Large intestine (tissue), 3 donors: ENCODE measurements at regions not wholly inside any gene's neighbourhood (a gene's known extent, or its start where the extent isn't known, plus 50 kb on each side); places are given as distances from the start of the nearest gene placed in this dataset.

Experiments used
- DNase-seq, 2 donors: peaks; one replicate each; pipeline versions ENCODE4 v3.0.0 to v3.0.0-alpha.2; 2013
- H3K27ac ChIP-seq: one replicate; pipeline ENCODE4 v1.5.1; 2013; ENCODE audit warnings: low read length
- H3K27me3 ChIP-seq: 2 replicates; pipeline ENCODE4 v1.6.1; 2013; ENCODE audit warnings: low read length; ENCODE audit not compliant: control insufficient read depth, insufficient read depth
- H3K36me3 ChIP-seq: 2 replicates; pipeline ENCODE4 v1.6.1; 2013; ENCODE audit warnings: low read length; ENCODE audit not compliant: control insufficient read depth, insufficient read depth
- H3K4me1 ChIP-seq: one replicate; pipeline ENCODE4 v1.6.1; 2013; ENCODE audit warnings: low read length; ENCODE audit not compliant: control insufficient read depth, insufficient read depth
- H3K4me3 ChIP-seq: one replicate; pipeline ENCODE4 v1.5.1; 2013; ENCODE audit warnings: low read length
- H3K9me3 ChIP-seq: one replicate; pipeline ENCODE4 v1.6.1; 2013; ENCODE audit warnings: mild to moderate bottlenecking, low read depth, low read length, moderate library complexity; ENCODE audit not compliant: control insufficient read depth
- WGBS: methylation state at CpG from one replicate; pipeline ENCODE4 v1.1.5; 2013; ENCODE audit warnings: low lambda C conversion rate; ENCODE audit not compliant: insufficient coverage; 5-methylcytosine and 5-hydroxymethylcytosine counted together

DNA sequence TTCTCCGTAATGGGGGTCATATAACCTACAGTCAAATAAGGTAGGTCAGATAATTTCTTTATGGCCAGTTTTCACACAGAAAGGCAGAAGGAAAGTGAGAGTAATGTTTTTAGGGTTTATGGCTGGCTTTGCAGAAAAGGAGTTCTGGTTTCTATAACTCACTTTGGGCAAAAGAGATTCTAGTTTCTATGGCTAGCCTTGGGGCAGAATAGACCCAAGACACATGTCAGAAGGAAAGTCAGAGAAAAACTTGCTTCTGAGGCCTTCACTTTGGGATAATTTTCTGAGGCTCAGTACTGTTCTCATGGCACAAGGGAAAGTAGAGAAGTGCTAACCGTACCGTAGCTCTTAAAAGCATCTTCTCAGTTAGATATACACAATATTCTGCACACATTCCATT lies 1145.3 kb downstream of the EFNA5 start:
- Histone ChIP-seq H3K36me3 (no peaks in the 10 kb centered on the region), H3K9me3 (no peaks in the 10 kb centered on the region), H3K27ac (no peak overlapping the region), H3K27me3 (no peaks in the 10 kb centered on the region), H3K4me1 (no peaks in the 10 kb centered on the region), H3K4me3 (no peak overlapping the region)
- WGBS: no CpG with 5 or more reads among the region's 3 CpGs
- DNase-seq: no peak

DNA sequence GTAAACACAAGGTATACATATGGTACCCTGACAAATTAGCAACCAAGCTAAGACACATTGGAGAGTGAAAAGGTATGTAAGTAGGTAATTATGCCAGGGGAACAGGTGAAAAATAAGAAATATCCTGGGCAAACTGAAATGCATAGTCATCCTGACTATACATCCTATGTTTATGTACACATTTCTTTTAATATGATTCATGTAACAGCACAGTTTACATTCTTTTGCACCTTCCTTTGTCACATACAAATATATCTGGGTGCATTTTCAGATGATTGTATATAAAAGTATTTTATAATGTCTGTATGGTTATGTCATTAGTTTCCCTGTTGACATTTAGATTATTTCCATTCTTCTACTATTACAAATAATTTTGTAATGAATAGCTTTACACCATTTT lies 1146.9 kb downstream of the EFNA5 start:
- no peak for DNase-seq
- Histone ChIP-seq H3K27ac (no peak overlapping the region), H3K4me3 (no peak overlapping the region), H3K4me1 (no peaks in the 10 kb centered on the region), H3K36me3 (no peaks in the 10 kb centered on the region), H3K27me3 (no peaks in the 10 kb centered on the region), H3K9me3 (no peaks in the 10 kb centered on the region)

DNA sequence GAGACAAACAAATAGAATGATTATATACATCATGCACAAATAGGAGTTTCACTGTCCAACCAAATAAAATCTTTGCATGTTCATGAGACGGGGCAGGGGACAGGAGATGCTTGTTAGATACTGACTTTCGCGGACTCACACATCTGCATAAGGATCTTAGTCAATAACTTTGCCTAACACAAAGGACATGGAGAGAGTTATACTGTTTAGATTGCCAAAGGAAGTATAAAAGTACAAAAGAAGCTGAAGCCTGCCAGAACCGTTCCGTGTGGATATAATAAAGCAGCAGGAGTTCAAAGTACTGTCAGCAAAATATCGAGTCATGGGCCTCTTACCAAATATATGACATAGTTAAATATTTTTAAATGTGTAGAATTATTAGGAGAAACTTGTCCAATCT lies 1148.4 kb downstream of the EFNA5 start:
- no peaks in the 10 kb centered on the region for H3K9me3 ChIP-seq
- H3K27me3 ChIP-seq: no peaks in the 10 kb centered on the region
- no peaks in the 10 kb centered on the region for H3K4me1 ChIP-seq
- WGBS: 51% methylated on average over 5 of the region's 6 CpGs
- no peak for DNase-seq
- no peak overlapping the region for H3K27ac ChIP-seq
- no peak overlapping the region for H3K4me3 ChIP-seq
- H3K36me3 ChIP-seq: no peaks in the 10 kb centered on the region

DNA sequence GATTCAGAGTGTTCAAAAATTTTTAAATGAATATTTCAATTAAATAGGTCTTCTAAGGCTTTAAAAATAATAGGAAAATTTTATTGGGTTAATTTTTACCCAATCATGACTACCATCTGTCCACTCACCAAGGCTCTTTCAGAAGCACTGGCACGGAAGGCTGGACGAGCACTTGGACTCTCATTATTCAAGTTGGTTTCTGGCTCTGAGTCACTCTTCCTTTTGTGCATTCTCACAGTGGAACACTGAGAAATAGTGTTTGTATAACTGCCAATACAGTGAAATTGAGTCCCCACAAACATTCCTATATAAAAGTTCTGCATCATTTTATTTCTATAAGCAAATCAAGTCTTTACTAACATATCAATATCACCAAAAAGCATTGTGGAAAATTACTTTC lies 1149.0 kb downstream of the EFNA5 start:
- Histone ChIP-seq H3K27me3 (no peaks in the 10 kb centered on the region), H3K4me1 (no peaks in the 10 kb centered on the region), H3K9me3 (no peaks in the 10 kb centered on the region), H3K36me3 (no peaks in the 10 kb centered on the region), H3K27ac (no peak overlapping the region), H3K4me3 (no peak overlapping the region)
- WGBS: no CpG with 5 or more reads among the region's 2 CpGs
- DNase-seq: no peak

DNA sequence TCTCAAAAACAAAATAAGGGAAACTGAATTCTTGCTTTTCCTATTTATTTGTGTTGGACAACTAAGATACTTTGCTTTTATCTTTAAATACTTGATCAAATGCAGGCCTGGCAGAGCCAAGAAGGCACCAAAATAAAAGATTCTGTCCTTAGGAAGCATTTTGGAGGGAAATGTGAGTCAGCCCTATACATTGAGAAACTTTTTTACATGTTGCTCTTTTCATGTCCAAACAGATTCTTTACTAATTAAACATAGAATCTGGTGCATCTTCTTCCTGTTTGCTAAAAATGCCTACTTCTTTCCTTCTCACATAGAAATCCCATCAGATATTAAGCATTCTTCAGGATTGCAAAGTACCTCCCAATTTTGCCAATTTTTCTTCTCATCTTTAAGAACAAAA lies 1160.4 kb downstream of the EFNA5 start:
- Histone ChIP-seq H3K27me3 (no peaks in the 10 kb centered on the region), H3K9me3 (no peaks in the 10 kb centered on the region), H3K36me3 (no peaks in the 10 kb centered on the region), H3K4me1 (no peaks in the 10 kb centered on the region), H3K27ac (no peak overlapping the region), H3K4me3 (no peak overlapping the region)
- no peak for DNase-seq

DNA sequence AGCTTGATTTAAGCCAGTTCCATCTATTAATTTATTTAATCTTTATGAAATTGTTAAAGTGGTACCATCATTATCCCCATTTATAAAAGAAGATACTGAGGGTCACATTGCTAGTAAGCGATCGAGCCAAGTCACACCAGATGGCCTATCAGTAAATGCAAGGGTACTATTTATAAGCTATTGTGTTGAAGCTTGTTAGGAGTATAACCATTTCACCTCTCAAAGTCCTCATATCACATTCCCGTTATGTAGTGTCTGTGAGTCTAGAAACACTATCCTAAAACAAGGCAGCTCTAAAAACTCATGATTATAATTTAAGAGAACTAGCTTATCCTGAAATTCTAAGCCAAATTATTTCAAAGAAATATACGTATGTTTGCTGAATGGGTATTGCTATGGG lies 1161.8 kb downstream of the EFNA5 start:
- H3K4me3 ChIP-seq: no peak overlapping the region
- WGBS: 100% methylated on average over 2 of the region's 4 CpGs
- no peak overlapping the region for H3K27ac ChIP-seq
- H3K27me3 ChIP-seq: no peaks in the 10 kb centered on the region
- H3K4me1 ChIP-seq: no peaks in the 10 kb centered on the region
- no peaks in the 10 kb centered on the region for H3K36me3 ChIP-seq
- no peak for DNase-seq
- no peaks in the 10 kb centered on the region for H3K9me3 ChIP-seq

DNA sequence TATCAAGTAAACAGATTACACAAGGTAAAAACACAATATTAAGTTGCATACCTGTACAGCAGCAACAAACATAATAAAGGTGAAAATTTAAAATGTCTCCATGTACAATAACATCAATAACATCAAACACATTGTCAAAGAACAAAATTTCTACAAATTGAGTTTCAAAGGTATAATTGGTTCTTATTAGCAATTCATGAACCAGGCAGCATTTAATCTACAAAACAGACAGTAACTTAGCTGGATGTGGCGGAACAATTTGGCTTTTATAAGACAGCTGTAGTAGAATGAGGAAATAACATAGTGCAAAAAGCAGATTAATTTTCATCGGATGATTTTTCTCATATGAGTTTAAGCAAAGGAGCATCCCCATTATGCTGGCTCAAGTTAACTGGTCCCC lies 1176.8 kb downstream of the EFNA5 start:
- no peak overlapping the region for H3K27ac ChIP-seq
- H3K4me1 ChIP-seq: no peaks in the 10 kb centered on the region
- H3K4me3 ChIP-seq: no peak overlapping the region
- no peaks in the 10 kb centered on the region for H3K27me3 ChIP-seq
- 100% methylated on average over 1 of the region's 2 CpGs for WGBS
- no peaks in the 10 kb centered on the region for H3K9me3 ChIP-seq
- no peaks in the 10 kb centered on the region for H3K36me3 ChIP-seq
- DNase-seq: no peak

DNA sequence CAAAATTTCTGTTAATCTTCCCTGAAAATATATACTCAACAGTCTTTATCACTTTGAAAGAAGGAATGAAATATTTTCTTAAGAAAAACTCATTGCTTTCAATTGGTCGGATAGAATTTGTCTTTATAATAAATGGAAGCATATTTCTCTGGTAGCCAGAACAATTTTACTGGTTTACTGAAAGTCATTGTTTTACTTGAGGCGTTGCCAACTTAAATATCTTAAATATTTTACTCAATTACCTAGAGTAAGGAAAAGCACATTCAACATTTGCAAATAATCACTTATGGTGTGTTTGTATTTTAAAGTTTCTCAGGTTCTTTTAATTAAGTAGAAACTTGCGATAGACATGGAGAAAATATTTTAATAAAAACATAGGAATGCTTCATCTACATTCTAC lies 1181.7 kb downstream of the EFNA5 start:
- H3K27ac ChIP-seq: no peak overlapping the region
- H3K9me3 ChIP-seq: no peaks in the 10 kb centered on the region
- H3K4me1 ChIP-seq: no peaks in the 10 kb centered on the region
- WGBS: 78% methylated on average over 2 of the region's 3 CpGs
- no peaks in the 10 kb centered on the region for H3K36me3 ChIP-seq
- H3K27me3 ChIP-seq: no peaks in the 10 kb centered on the region
- no peak overlapping the region for H3K4me3 ChIP-seq
- no peak for DNase-seq

DNA sequence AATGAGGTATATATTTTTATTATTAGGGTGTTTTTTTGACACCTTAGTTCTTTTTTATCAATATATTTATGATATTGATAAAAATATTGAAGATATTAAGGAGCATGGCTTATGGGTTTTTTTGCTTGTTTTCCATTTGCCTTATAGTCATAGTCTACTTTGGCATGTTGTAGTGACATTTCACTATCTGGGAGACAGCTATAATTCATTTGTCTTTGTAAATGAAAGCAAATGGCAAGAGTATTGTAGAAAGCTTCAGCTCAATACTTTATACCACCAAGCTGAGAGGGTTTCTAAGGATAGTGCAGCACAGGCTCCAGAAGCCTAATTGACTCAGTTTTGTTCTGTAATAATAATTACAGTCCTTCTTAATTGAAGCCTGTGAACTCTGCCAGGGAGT lies 1182.3 kb downstream of the EFNA5 start:
- no peak for DNase-seq
- Histone ChIP-seq H3K27ac (no peak overlapping the region), H3K27me3 (no peaks in the 10 kb centered on the region), H3K4me1 (no peaks in the 10 kb centered on the region), H3K4me3 (no peak overlapping the region), H3K36me3 (no peaks in the 10 kb centered on the region), H3K9me3 (no peaks in the 10 kb centered on the region)

DNA sequence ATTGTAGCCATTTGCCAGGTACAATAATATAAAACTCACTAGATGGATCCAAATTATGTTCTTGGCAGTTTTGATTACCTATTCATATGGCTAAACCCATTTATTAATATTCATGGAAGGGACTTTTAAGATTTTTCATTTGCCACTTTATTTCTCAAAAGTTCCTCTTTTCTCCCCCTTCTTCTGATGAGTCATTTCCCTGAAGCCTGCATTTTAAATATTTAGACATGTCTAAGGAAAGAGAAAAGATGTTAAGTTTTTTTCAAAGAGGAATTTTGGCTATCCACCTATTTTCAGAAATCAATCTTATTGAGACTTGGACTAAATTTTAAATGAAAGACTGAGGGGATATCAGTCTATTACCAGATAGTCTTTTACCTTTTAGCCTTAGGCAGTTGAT lies 1189.4 kb downstream of the EFNA5 start:
- H3K36me3 ChIP-seq: no peaks in the 10 kb centered on the region
- H3K4me3 ChIP-seq: no peak overlapping the region
- H3K9me3 ChIP-seq: no peaks in the 10 kb centered on the region
- H3K4me1 ChIP-seq: no peaks in the 10 kb centered on the region
- H3K27ac ChIP-seq: no peak overlapping the region
- no peak for DNase-seq
- H3K27me3 ChIP-seq: no peaks in the 10 kb centered on the region

DNA sequence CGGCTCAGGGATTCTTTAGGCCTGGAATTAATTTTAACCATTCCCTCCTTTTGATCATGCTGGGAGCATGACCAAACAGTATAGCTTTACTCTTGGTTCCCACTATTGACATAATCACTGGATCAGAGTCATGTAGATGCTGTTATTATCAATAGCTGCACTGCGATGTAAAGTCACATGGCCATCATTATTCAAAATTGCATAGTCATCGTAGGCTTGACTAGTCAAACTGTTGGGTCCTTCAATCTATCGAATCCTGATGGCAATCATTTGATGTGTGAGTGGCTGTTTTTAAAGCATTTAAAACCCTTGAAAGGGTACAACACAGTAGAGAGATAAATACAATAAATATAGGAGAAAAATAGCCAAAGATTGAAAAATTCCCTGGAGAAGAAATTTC lies 1194.1 kb downstream of the EFNA5 start:
- Histone ChIP-seq H3K4me3 (no peak overlapping the region), H3K27me3 (no peaks in the 10 kb centered on the region), H3K9me3 (no peaks in the 10 kb centered on the region), H3K27ac (no peak overlapping the region), H3K4me1 (no peaks in the 10 kb centered on the region), H3K36me3 (no peaks in the 10 kb centered on the region)
- WGBS: 100% methylated on average over 2 of the region's 4 CpGs
- no peak for DNase-seq

DNA sequence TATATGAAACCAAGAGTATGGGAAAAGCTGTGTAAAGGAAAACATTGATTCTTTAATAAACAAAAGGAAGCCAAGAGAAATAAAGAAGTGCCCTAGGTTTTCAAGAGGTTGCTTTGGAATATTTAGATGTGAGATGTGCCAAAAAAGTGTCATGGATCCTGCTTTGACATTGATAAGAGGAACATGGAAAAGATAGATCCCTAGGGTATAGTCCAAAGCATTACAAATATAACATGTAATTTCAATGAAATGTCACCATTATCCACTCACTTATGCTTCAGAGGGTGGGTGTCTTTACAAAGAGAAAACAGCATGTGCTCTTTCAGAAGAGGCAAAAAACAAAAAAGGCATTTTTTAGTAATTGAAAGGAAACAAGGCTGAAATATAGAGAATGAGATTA lies 1196.7 kb downstream of the EFNA5 start:
- Histone ChIP-seq H3K36me3 (no peaks in the 10 kb centered on the region), H3K9me3 (no peaks in the 10 kb centered on the region), H3K4me1 (no peaks in the 10 kb centered on the region), H3K27me3 (no peaks in the 10 kb centered on the region), H3K27ac (no peak overlapping the region), H3K4me3 (no peak overlapping the region)
- no peak for DNase-seq
